PC-3 (cell line): ENCODE measurements at regions not wholly inside any gene's neighbourhood (a gene's known extent, or its start where the extent isn't known, plus 50 kb on each side); places are given as distances from the start of the nearest gene placed in this dataset.

Experiments
- ATAC-seq: fragments of 200-7000 bp; cut with Tn5 transposase; 2 replicates; pipeline ENCODE4 v1.9.1; 2020; ENCODE audit warnings: mild to moderate bottlenecking, moderate library complexity
- BruUV-seq: library from RNA; stranded (reverse); fragments of 400-500 nt; replicated peaks from 2 replicates; lab custom pipeline; 2021; lab: Mats Ljungman, UMichigan
- CTCF ChIA-PET: fragments of 300-600 bp; sonication (Branson Sonifier 250); formaldehyde crosslinking; loops from one replicate; lab custom pipeline; 2022; ENCODE audit warnings: antibody characterized with exemption; lab: Charles Lee
- POLR2A ChIA-PET: fragments of 300-600 bp; sonication (Branson Sonifier 250); formaldehyde crosslinking; loops from one replicate; lab custom pipeline; 2022; ENCODE audit warnings: antibody characterized with exemption; ENCODE audit not compliant: unreplicated experiment; lab: Charles Lee
- DNase-seq: peaks from one replicate; pipeline ENCODE4 v3.0.0-alpha.2; 2015
- H2AFZ ChIP-seq: fragments of 300-600 bp; sonication (generic); 2 replicates; pipeline ENCODE4 v1.6.0; 2016; ENCODE audit warnings: antibody characterized with exemption, low read length
- H3F3A ChIP-seq: fragments of 300-600 bp; sonication (generic); one replicate; pipeline ENCODE4 v1.6.0; 2017; ENCODE audit warnings: antibody characterized with exemption, low read length, control low read depth, mild to moderate bottlenecking; ENCODE audit not compliant: unreplicated experiment
- H3K27ac ChIP-seq: fragments of 300-600 bp; sonication (generic); 2 replicates; pipeline ENCODE4 v1.5.1; 2016; ENCODE audit warnings: mild to moderate bottlenecking, low read length
- H3K27me3 ChIP-seq: fragments of 300-600 bp; sonication (generic); 2 replicates; pipeline ENCODE4 v1.6.1; 2016; ENCODE audit warnings: low read length, mixed read lengths
- H3K36me3 ChIP-seq: fragments of 300-600 bp; sonication (generic); 2 replicates; pipeline ENCODE4 v1.6.1; 2016; ENCODE audit warnings: low read depth, mixed run types, low read length, mixed read lengths
- H3K4me1 ChIP-seq: fragments of 300-600 bp; sonication (generic); 2 replicates; pipeline ENCODE4 v1.5.1; 2016; ENCODE audit warnings: low read length; ENCODE audit not compliant: insufficient read depth
- H3K4me2 ChIP-seq: fragments of 300-600 bp; sonication (generic); 2 replicates; pipeline ENCODE4 v1.6.0; 2016; ENCODE audit warnings: low read length
- H3K4me3 ChIP-seq: fragments of 300-600 bp; sonication (generic); 2 replicates; pipeline ENCODE4 v1.5.1; 2016; ENCODE audit warnings: mild to moderate bottlenecking, low read length, mixed read lengths
- H3K79me2 ChIP-seq: fragments of 300-600 bp; sonication (generic); 2 replicates; pipeline ENCODE4 v1.6.1; 2017; ENCODE audit warnings: low read length, mixed read lengths
- H3K9ac ChIP-seq: fragments of 300-600 bp; sonication (generic); 2 replicates; pipeline ENCODE4 v1.6.0; 2016; ENCODE audit warnings: mild to moderate bottlenecking, low read length
- H3K9me2 ChIP-seq: fragments of 300-600 bp; sonication (generic); replicated peaks from 2 replicates; pipeline ENCODE4 v1.6.1; 2016; ENCODE audit warnings: mixed run types, low read length, mixed read lengths
- H3K9me3 ChIP-seq: fragments of 300-600 bp; sonication (generic); 2 replicates; pipeline ENCODE4 v1.6.1; 2016; ENCODE audit warnings: low read length, mixed read lengths
- H4K20me1 ChIP-seq: fragments of 300-600 bp; sonication (generic); 2 replicates; pipeline ENCODE4 v1.6.1; 2016; ENCODE audit warnings: low read length, mixed read lengths
- CTCF ChIP-seq: fragments of 300-600 bp; sonication (generic); conservative IDR thresholded peaks from 2 replicates; pipeline ENCODE4 v1.5.1; 2017; ENCODE audit warnings: antibody characterized with exemption, low read depth, mild to moderate bottlenecking, low read length
- EZH2 ChIP-seq: fragments of 300-600 bp; sonication (generic); IDR thresholded peaks from one replicate; pipeline ENCODE4 v1.6.1; 2017; ENCODE audit warnings: antibody characterized with exemption, mild to moderate bottlenecking, low read length; ENCODE audit not compliant: unreplicated experiment
- EZH2phosphoT487 ChIP-seq: fragments of 300-600 bp; sonication (generic); IDR thresholded peaks from 2 replicates; pipeline ENCODE4 v1.6.1; 2018; ENCODE audit warnings: mild to moderate bottlenecking, antibody characterized with exemption, low read length, borderline replicate concordance
- intact Hi-C: fragments of 100-400 bp; cut with micrococcal nuclease; formaldehyde crosslinking; loops from 2 replicates; pipeline ENCODE4 v1.9.0; 2023

- no peak for ATAC-seq
- intact Hi-C loops, result no loop called here
- H3K9me2 ChIP-seq, result no peaks in the 10 kb centered on the region
- no peaks in the 10 kb centered on the region for H3K79me2 ChIP-seq
- no peak overlapping the region for H3K9ac ChIP-seq
- BruUV-seq, result no TSS peak
- ChIA-PET CTCF (no interaction called here), POLR2A (no interaction called here)
- H2AFZ ChIP-seq, result no peak overlapping the region
- no peaks in the 10 kb centered on the region for H3K9me3 ChIP-seq
- no peaks in the 10 kb centered on the region for H3K27me3 ChIP-seq
- H3K27ac ChIP-seq, result no peak overlapping the region
- TF ChIP-seq CTCF (no peak), EZH2phosphoT487 (no peak), EZH2 (no peak)
- no peak overlapping the region for H3K4me3 ChIP-seq
- H3K4me2 ChIP-seq, result no peak overlapping the region
- H3F3A ChIP-seq, result no peaks in the 10 kb centered on the region
- H4K20me1 ChIP-seq, result no peaks in the 10 kb centered on the region
- no peaks in the 10 kb centered on the region for H3K36me3 ChIP-seq
- H3K4me1 ChIP-seq, result no peaks in the 10 kb centered on the region
- no peak for DNase-seq
These were observed 66.9 kb upstream of the MPHOSPH6 start for GRCh38 chr16:82236875-82237274.

GRCh38 chr16:82236415-82236814 lies 66.4 kb upstream of the MPHOSPH6 start:
- H3K4me1 ChIP-seq, result no peaks in the 10 kb centered on the region
- no peaks in the 10 kb centered on the region for H3F3A ChIP-seq
- H3K9me2 ChIP-seq, result no peaks in the 10 kb centered on the region
- H3K4me3 ChIP-seq, result no peak overlapping the region
- no peak overlapping the region for H3K4me2 ChIP-seq
- ChIA-PET POLR2A (no interaction called here), CTCF (no interaction called here)
- no peaks in the 10 kb centered on the region for H3K9me3 ChIP-seq
- H3K79me2 ChIP-seq, result no peaks in the 10 kb centered on the region
- no peak for ATAC-seq
- TF ChIP-seq CTCF, result no peak
- no peak for TF ChIP-seq EZH2phosphoT487
- TF ChIP-seq EZH2, result no peak
- intact Hi-C loops, result no loop called here
- no peaks in the 10 kb centered on the region for H3K27me3 ChIP-seq
- H3K27ac ChIP-seq, result no peak overlapping the region
- H3K9ac ChIP-seq, result no peak overlapping the region
- no peak overlapping the region for H2AFZ ChIP-seq
- no peaks in the 10 kb centered on the region for H4K20me1 ChIP-seq
- no TSS peak for BruUV-seq
- DNase-seq, result no peak
- no peaks in the 10 kb centered on the region for H3K36me3 ChIP-seq

GRCh38 chr16:82232806-82233205 lies 62.8 kb upstream of the MPHOSPH6 start:
- Histone ChIP-seq H3K4me1 (no peaks in the 10 kb centered on the region), H3K27me3 (no peaks in the 10 kb centered on the region), H3K9me2 (no peaks in the 10 kb centered on the region), H3K79me2 (no peaks in the 10 kb centered on the region), H4K20me1 (no peaks in the 10 kb centered on the region), H3K9ac (no peak overlapping the region), H3K4me3 (no peak overlapping the region), H2AFZ (no peak overlapping the region), H3K27ac (no peak overlapping the region), H3K9me3 (no peaks in the 10 kb centered on the region), H3K36me3 (no peaks in the 10 kb centered on the region), H3K4me2 (no peak overlapping the region), H3F3A (no peaks in the 10 kb centered on the region)
- no TSS peak for BruUV-seq
- no peak for TF ChIP-seq CTCF
- ChIA-PET POLR2A (no interaction called here), CTCF (no interaction called here)
- DNase-seq (no peak), ATAC-seq (no peak)
- intact Hi-C loops, result no loop called here
